GM12874 (cell line): ENCODE measurements at regions not wholly inside any gene's neighbourhood (a gene's known extent, or its start where the extent isn't known, plus 50 kb on each side); places are given as distances from the start of the nearest gene placed in this dataset.

Experiments used
- TF ChIP-seq, protein P1 (sequence below): IDR thresholded peaks from 2 replicates; pipeline ENCODE4 v1.5.1; 2011; ENCODE audit warnings: low read depth, mild to moderate bottlenecking, control low read depth, low read length, moderate library complexity; ENCODE audit not compliant: insufficient read depth

DNA sequence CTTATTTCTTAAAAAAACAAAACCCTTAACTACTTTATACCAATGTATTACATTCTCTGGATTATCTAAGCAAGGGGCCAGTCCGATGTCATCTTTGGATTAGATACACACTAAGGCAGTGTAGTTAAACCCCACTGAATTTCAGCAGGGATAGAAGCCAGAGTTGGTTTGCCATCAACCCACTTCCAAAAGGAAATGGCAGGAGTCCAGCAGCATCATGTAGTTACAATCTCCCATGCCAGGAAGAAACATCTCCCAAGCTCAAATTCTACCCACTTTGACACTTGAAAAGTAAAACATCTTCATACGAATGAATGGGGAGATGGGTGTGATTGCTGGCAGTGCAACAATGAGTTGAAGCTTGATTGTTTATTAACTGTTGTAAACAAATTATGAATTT lies 203.5 kb upstream of the PLXNC1 start:
- TF ChIP-seq, protein P1, sequence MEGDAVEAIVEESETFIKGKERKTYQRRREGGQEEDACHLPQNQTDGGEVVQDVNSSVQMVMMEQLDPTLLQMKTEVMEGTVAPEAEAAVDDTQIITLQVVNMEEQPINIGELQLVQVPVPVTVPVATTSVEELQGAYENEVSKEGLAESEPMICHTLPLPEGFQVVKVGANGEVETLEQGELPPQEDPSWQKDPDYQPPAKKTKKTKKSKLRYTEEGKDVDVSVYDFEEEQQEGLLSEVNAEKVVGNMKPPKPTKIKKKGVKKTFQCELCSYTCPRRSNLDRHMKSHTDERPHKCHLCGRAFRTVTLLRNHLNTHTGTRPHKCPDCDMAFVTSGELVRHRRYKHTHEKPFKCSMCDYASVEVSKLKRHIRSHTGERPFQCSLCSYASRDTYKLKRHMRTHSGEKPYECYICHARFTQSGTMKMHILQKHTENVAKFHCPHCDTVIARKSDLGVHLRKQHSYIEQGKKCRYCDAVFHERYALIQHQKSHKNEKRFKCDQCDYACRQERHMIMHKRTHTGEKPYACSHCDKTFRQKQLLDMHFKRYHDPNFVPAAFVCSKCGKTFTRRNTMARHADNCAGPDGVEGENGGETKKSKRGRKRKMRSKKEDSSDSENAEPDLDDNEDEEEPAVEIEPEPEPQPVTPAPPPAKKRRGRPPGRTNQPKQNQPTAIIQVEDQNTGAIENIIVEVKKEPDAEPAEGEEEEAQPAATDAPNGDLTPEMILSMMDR: no peak

DNA sequence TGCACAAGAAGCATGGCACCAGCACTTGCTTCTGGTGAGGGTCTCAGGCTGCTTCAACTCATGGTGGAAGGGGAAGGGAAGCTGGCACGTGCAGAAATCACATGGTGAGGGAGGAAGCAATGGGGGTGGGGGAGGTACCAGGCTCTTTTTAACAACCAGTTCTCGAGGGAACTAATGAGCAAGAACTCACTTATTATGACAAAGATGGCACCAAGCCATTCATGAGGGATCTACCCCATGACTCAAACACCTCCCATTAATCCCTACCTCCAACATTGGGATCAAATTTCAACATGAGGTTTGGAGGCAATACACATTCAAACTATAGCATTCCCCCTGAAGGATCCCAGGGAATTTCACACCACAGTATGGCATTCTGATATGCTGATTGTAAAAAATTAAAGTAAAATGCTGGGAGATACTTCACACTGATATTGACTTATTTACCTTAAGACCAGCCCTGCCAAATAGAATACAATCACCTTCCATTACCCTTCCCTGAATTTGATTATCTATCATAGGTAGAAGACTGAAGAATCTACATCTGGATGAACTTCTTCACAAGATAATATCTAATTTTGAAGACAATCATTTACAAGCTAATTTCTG lies 201.7 kb upstream of the PLXNC1 start:
- TF ChIP-seq, protein P1: no peak

DNA sequence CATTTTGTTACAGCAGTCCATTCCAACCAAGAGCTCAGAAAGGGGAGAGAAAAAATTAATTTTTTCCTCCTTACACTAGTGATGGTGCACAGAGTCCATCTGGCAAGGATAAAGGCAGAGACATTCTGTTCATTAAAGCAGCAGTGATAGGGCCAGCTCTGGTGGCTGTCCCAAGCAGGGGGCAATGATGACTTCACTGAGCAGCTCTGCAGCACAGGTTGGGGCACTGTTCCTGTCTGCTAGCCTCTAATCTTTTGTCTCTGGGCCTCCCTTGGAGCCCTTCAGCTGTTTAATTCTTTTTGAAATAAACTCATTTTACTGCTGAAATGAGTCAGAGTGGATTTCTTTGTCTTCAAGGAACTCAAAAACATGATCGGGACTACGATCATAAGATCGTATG lies 200.9 kb upstream of the PLXNC1 start:
- TF ChIP-seq, protein P1: no peak

DNA sequence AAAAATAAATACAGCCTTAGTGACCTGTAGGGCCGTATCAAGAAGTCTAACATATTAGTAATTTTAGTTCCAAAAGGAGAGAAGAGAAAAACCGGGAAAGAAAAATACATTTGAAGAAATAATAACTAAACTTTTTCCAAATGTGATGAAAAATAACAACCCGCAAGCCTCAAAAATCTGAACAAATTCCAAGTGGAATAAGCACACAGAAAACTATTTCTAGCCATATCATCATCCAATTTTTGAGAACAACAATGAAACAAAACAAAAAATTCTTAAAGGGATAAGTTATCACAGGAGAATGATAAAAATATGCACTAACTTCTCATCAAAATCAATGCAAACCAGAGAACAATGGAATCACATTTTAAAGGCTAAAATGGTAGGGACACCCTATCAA lies 198.1 kb upstream of the PLXNC1 start:
- TF ChIP-seq, protein P1: no peak

DNA sequence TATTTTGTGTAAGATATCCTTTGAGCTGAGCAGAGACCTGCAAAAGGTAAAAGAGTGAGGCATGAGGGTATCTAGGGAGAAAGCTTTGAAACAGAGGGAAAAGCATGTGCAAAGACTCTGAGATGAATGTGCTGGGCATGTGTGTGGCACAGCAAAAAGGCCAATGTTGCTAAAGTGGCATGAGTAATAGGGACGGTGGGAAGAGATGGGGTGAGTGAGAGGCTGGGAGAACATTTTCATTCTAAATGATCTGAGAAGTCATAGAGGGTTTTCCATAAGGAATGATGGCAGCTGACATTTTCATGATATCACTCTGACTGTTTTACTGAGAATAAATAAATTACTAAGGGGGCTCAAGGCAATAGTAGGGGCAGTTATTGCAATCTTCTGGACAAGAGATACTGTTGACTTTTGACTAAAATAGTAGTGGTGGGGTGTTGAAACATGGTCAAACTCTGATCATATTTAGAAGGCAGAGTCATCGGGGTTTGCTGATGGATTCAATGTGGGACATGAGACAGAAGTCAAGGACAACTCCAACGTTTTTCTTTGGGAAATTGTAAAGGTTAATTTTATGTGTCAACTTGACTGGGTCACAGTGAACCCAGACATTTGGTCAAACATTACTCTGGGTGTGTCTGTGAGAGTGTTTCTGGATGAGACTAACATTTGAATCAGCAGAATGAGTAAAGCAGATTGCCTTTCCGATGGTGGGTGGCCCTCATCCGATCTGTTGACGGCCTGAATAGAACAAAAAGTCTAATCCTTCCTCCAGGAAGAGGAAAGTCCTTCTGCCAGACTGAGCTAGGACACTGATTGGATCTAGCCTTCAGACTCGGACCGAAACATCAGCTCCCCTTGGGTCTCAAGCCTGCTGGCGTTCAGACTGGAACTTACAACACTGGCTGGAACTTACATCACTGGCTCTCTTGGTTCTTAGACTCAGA lies 193.9 kb upstream of the PLXNC1 start:
- TF ChIP-seq, protein P1: no peak

DNA sequence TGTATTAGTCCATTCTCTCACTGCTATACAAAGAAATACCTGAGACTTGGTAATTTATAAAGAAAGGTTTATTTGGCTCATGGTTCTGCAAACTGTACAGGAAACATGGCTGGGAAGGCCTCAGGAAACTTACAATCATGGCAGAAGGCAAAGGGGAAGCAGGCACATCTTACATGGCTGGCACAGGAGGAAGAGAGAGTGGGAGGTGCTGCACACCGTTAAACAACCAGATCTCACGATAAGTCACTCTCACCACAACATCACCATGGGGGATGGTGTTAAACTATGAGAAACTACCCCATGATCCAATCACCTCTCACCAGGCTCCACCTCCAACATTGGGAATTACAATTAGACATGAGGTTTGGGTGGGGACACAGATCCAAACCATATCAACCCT lies 191.8 kb upstream of the PLXNC1 start:
- TF ChIP-seq, protein P1: no peak

DNA sequence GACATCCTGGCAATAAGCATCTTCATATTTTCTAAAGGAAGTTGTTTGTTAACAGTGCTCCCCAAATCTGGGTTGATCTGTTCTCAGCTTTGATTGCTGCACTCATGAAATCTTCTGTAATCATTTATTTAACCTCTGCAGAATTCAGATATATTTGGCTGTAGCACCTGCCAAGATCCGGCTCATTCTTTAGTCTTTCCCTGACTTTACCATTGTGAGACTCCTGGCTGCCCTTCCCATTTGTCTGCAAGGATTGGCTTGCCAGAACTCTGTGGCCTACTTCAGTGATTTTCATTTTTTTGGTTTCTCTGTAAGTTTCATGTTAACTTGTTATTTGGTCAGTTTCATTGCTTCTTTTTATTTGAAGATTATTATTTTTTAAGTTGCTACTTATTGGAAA lies 191.2 kb upstream of the PLXNC1 start:
- TF ChIP-seq, protein P1: no peak
